GM23338 (cell line): ENCODE measurements at regions not wholly inside any gene's neighbourhood (a gene's known extent, or its start where the extent isn't known, plus 50 kb on each side); places are given as distances from the start of the nearest gene placed in this dataset.

Experiments used
- ATAC-seq: fragments of 200-7000 bp; cut with Tn5 transposase; 3 replicates; pipeline ENCODE4 v1.9.1; 2020
- DNase-seq: peaks from one replicate; pipeline ENCODE4 v3.0.0-alpha.2; 2015; ENCODE audit warnings: low spot score
- H2AFZ ChIP-seq: fragments of 200-600 bp; sonication (generic); 2 replicates; pipeline ENCODE4 v1.8.0; 2016; ENCODE audit warnings: antibody characterized with exemption, mild to moderate bottlenecking, moderate library complexity
- H3F3A ChIP-seq: fragments of 200-600 bp; sonication (generic); replicated peaks from 2 replicates; pipeline ENCODE4 v1.8.0; 2017; ENCODE audit warnings: antibody characterized with exemption, mixed run types, low read depth
- H3K27ac ChIP-seq: fragments of 200-600 bp; sonication (generic); 2 replicates; pipeline ENCODE4 v1.6.1; 2016; ENCODE audit warnings: low read depth
- H3K27me3 ChIP-seq: fragments of 200-600 bp; sonication (generic); 2 replicates; pipeline ENCODE4 v1.8.0; 2016; ENCODE audit warnings: mild to moderate bottlenecking, mixed run types, moderate library complexity; ENCODE audit not compliant: insufficient read depth
- H3K36me3 ChIP-seq: fragments of 200-600 bp; sonication (generic); 2 replicates; pipeline ENCODE4 v1.8.0; 2016; ENCODE audit warnings: mild to moderate bottlenecking; ENCODE audit not compliant: insufficient read depth
- H3K4me1 ChIP-seq: fragments of 200-600 bp; sonication (generic); 2 replicates; pipeline ENCODE4 v1.8.0; 2016; ENCODE audit warnings: mild to moderate bottlenecking, moderate library complexity; ENCODE audit not compliant: insufficient read depth
- H3K4me2 ChIP-seq: fragments of 200-600 bp; sonication (generic); 2 replicates; pipeline ENCODE4 v1.7.1; 2017; ENCODE audit warnings: mixed run types
- H3K4me3 ChIP-seq: fragments of 200-600 bp; sonication (generic); 2 replicates; pipeline ENCODE4 v1.6.1; 2016; ENCODE audit warnings: mixed run types
- H3K79me2 ChIP-seq: fragments of 200-600 bp; sonication (generic); replicated peaks from 2 replicates; pipeline ENCODE4 v1.8.0; 2017; ENCODE audit warnings: mild to moderate bottlenecking; ENCODE audit not compliant: insufficient read depth
- H3K9me2 ChIP-seq: fragments of 200-600 bp; sonication (generic); 2 replicates; pipeline ENCODE4 v1.8.0; 2017; ENCODE audit not compliant: insufficient read depth
- H4K20me1 ChIP-seq: fragments of 200-600 bp; sonication (generic); replicated peaks from 2 replicates; pipeline ENCODE4 v1.8.0; 2017; ENCODE audit warnings: mild to moderate bottlenecking; ENCODE audit not compliant: insufficient read depth
- H3K27ac Mint-ChIP-seq: 2 replicates; pipeline ENCODE4 v1.8.0; 2020; ENCODE audit warnings: inconsistent platforms, mild to moderate bottlenecking, moderate library complexity, mixed read lengths
- H3K27me3 Mint-ChIP-seq: 3 replicates; pipeline ENCODE4 v1.8.0; 2022; ENCODE audit warnings: low read depth, mild to moderate bottlenecking, moderate library complexity, mixed read lengths, inconsistent platforms; ENCODE audit not compliant: insufficient read depth, poor library complexity
- H3K36me3 Mint-ChIP-seq: 3 replicates; pipeline ENCODE4 v1.8.0; 2021; ENCODE audit warnings: low read depth, mild to moderate bottlenecking, inconsistent platforms, moderate library complexity, mixed read lengths
- H3K4me1 Mint-ChIP-seq: 3 replicates; pipeline ENCODE4 v1.8.0; 2020; ENCODE audit warnings: mild to moderate bottlenecking, inconsistent platforms, mixed read lengths
- H3K4me3 Mint-ChIP-seq: 3 replicates; pipeline ENCODE4 v1.8.0; 2021; ENCODE audit warnings: moderate library complexity, mild to moderate bottlenecking, inconsistent platforms, mixed read lengths
- H3K9me3 Mint-ChIP-seq: 3 replicates; pipeline ENCODE4 v1.8.0; 2020; ENCODE audit warnings: moderate library complexity, mild to moderate bottlenecking, inconsistent platforms, mixed read lengths
- CREB1 ChIP-seq: fragments of 250-450 bp; sonication (Bioruptor Pico); IDR thresholded peaks from 2 replicates; pipeline ENCODE4 v1.5.0; 2020; ENCODE audit warnings: low read depth, mild to moderate bottlenecking, moderate library complexity
- CTCF ChIP-seq, 2 experiments: fragments of 200-600 bp in 1 of 2; sonication (generic) in 1 of 2; conservative IDR thresholded peaks; 2 replicates each; pipeline versions ENCODE4 v1.5.1 to v1.6.1; 2016 to 2017; ENCODE audit warnings: antibody characterized with exemption in 2 of 2, low read depth in 2 of 2, mild to moderate bottlenecking in 2 of 2, moderate library complexity in 1 of 2
- EZH2 ChIP-seq: fragments of 200-600 bp; sonication (generic); IDR thresholded peaks from one replicate; pipeline ENCODE4 v1.8.0; 2017; ENCODE audit warnings: antibody characterized with exemption, mild to moderate bottlenecking, low read depth; ENCODE audit not compliant: unreplicated experiment
- EZH2phosphoT487 ChIP-seq: fragments of 200-600 bp; sonication (generic); IDR thresholded peaks from one replicate; pipeline ENCODE4 v1.8.1; 2018; ENCODE audit warnings: antibody characterized with exemption; ENCODE audit not compliant: unreplicated experiment
- JUNB ChIP-seq: IDR thresholded peaks from one replicate; pipeline ENCODE4 v1.6.1; 2016; ENCODE audit warnings: antibody characterized with exemption; ENCODE audit not compliant: unreplicated experiment
- NANOG ChIP-seq: IDR thresholded peaks from 2 replicates; pipeline ENCODE4 v1.6.1; 2016; ENCODE audit warnings: antibody characterized with exemption, borderline replicate concordance
- POLR2AphosphoS5 ChIP-seq: IDR thresholded peaks from 2 replicates; pipeline ENCODE4 v1.6.1; 2016; ENCODE audit warnings: antibody characterized with exemption, low read depth
- REST ChIP-seq: IDR thresholded peaks from one replicate; pipeline ENCODE4 v1.6.1; 2018; ENCODE audit warnings: antibody characterized with exemption; ENCODE audit not compliant: unreplicated experiment
- STAT1 ChIP-seq: IDR thresholded peaks from one replicate; pipeline ENCODE4 v1.6.1; 2016; ENCODE audit warnings: antibody characterized with exemption; ENCODE audit not compliant: unreplicated experiment
- ZNF114 ChIP-seq: fragments of 250-450 bp; sonication (Bioruptor Pico); IDR thresholded peaks from 2 replicates; pipeline ENCODE4 v1.5.0; 2020; ENCODE audit warnings: mild to moderate bottlenecking, moderate library complexity
- ZNF331 ChIP-seq: fragments of 250-450 bp; sonication (Bioruptor Pico); IDR thresholded peaks from 2 replicates; pipeline ENCODE4 v1.5.0; 2020; ENCODE audit warnings: low read depth, mild to moderate bottlenecking, moderate library complexity
- ZNF462 ChIP-seq: fragments of 250-450 bp; sonication (Bioruptor Pico); IDR thresholded peaks from 2 replicates; pipeline ENCODE4 v1.5.0; 2020; ENCODE audit warnings: mild to moderate bottlenecking, moderate library complexity
- TF ChIP-seq, protein P1 (sequence below): IDR thresholded peaks from 2 replicates; pipeline ENCODE4 v1.6.1; 2016; ENCODE audit warnings: antibody characterized with exemption

- TF ChIP-seq ZNF331 (no peak), STAT1 (no peak)
Observed at GRCh38 chr10:128614802-128615553, 488.8 kb upstream of the MKI67 start (continued).

- Mint-ChIP-seq H3K9me3 (no peaks in the 10 kb centered on the region; the same call in 2 of the 3 replicates), H3K36me3 (no peaks in the 10 kb centered on the region), H3K27me3 (peaks cover 11% of the 10 kb centered on the region), H3K4me1 (no peaks in the 10 kb centered on the region), H3K27ac (no peak overlapping the region), H3K4me3 (no peak overlapping the region)
- Histone ChIP-seq H3K9me2 (peaks cover 11% of the 10 kb centered on the region; the same call in 1 of the 2 replicates), H3K79me2 (no peaks in the 10 kb centered on the region), H4K20me1 (no peaks in the 10 kb centered on the region), H3F3A (no peaks in the 10 kb centered on the region), H3K4me2 (no peak overlapping the region), H2AFZ (no peak overlapping the region), H3K36me3 (no peaks in the 10 kb centered on the region), H3K4me3 (no peak overlapping the region), H3K4me1 (no peaks in the 10 kb centered on the region), H3K27me3 (no peaks in the 10 kb centered on the region), H3K27ac (no peak overlapping the region)
- ATAC-seq (no peak), DNase-seq (no peak)
- no peak for TF ChIP-seq EZH2phosphoT487
- TF ChIP-seq CREB1 (CRISPR knock-in tag): no peak
- no peak for TF ChIP-seq STAT1
- no peak for TF ChIP-seq ZNF462 (CRISPR knock-in tag)
- no peak for TF ChIP-seq JUNB
- no peak for TF ChIP-seq CTCF (conservative IDR thresholded peaks at IDR 0.05; ENCODE audit: low read depth in 2 of 2)
- TF ChIP-seq EZH2: no peak
- no peak for TF ChIP-seq REST
- no peak for TF ChIP-seq ZNF114 (CRISPR knock-in tag)
- no peak for TF ChIP-seq POLR2AphosphoS5
- no peak for TF ChIP-seq NANOG
- TF ChIP-seq ZNF331: no peak
- TF ChIP-seq, protein P1, sequence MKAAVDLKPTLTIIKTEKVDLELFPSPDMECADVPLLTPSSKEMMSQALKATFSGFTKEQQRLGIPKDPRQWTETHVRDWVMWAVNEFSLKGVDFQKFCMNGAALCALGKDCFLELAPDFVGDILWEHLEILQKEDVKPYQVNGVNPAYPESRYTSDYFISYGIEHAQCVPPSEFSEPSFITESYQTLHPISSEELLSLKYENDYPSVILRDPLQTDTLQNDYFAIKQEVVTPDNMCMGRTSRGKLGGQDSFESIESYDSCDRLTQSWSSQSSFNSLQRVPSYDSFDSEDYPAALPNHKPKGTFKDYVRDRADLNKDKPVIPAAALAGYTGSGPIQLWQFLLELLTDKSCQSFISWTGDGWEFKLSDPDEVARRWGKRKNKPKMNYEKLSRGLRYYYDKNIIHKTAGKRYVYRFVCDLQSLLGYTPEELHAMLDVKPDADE: no peak
Observed at GRCh38 chr10:128617532-128617931, 491.3 kb upstream of the MKI67 start.
